GM18861 (cell line): ENCODE measurements at regions not wholly inside any gene's neighbourhood (a gene's known extent, or its start where the extent isn't known, plus 50 kb on each side); places are given as distances from the start of the nearest gene placed in this dataset.
"Not testable (repeated sequence)": the region's sequence is repeated elsewhere in the genome, so short reads cannot be mapped to it uniquely, and the experiment has no call there.

Source experiments
- ATAC-seq: cut with Tn5 transposase; IDR thresholded peaks from one replicate; pipeline ENCODE4 v1.9.1; 2021; ENCODE audit not compliant: unreplicated experiment

GRCh38 chr18:30713299-30713698 is 329.2 kb downstream of the DSC3 start:
- ATAC-seq = no peak

GRCh38 chr18:30712383-30712782 is 330.2 kb downstream of the DSC3 start:
- ATAC-seq = peak; percentile 53

- no peak for ATAC-seq
Measured at GRCh38 chr18:30709595-30709994, 332.9 kb downstream of the DSC3 start.

GRCh38 chr18:30705943-30706342 is 336.6 kb downstream of the DSC3 start:
- no peak for ATAC-seq

- ATAC-seq = no peak
Measured at GRCh38 chr18:30698571-30698970, 344.0 kb downstream of the DSC3 start.

GRCh38 chr18:30696201-30696600 is 346.3 kb downstream of the DSC3 start:
- ATAC-seq = no peak

GRCh38 chr18:30694773-30695172 is 347.8 kb downstream of the DSC3 start:
- ATAC-seq = no peak

- no peak for ATAC-seq
Measured at GRCh38 chr18:30689216-30689615, 353.3 kb downstream of the DSC3 start.

GRCh38 chr18:30687501-30687900 is 355.0 kb downstream of the DSC3 start:
- no peak for ATAC-seq

- no peak for ATAC-seq
Measured at GRCh38 chr18:30684825-30685481, 357.6 kb downstream of the DSC3 start.

GRCh38 chr18:30683836-30684235 is 358.7 kb downstream of the DSC3 start:
- ATAC-seq = no peak

GRCh38 chr18:30682672-30683071 is 359.9 kb downstream of the DSC3 start:
- no peak for ATAC-seq

- no peak for ATAC-seq
Measured at GRCh38 chr18:30679285-30679930, 363.1 kb downstream of the DSC3 start.

- ATAC-seq = not testable (repeated sequence)
Measured at GRCh38 chr18:30677813-30678212, 364.7 kb downstream of the DSC3 start.

- no peak for ATAC-seq
Measured at GRCh38 chr18:30676053-30676480, 366.5 kb downstream of the DSC3 start.

GRCh38 chr18:30675493-30675892 is 367.0 kb downstream of the DSC3 start:
- no peak for ATAC-seq

- ATAC-seq = no peak
Measured at GRCh38 chr18:30675072-30675471, 367.5 kb downstream of the DSC3 start.

GRCh38 chr18:30674596-30674995 is 367.9 kb downstream of the DSC3 start:
- no peak for ATAC-seq

GRCh38 chr18:30672439-30672838 is 370.1 kb downstream of the DSC3 start:
- ATAC-seq = not testable (repeated sequence)

GRCh38 chr18:30658306-30658705 is 384.2 kb downstream of the DSC3 start:
- no peak for ATAC-seq

- ATAC-seq = no peak
Measured at GRCh38 chr18:30652387-30652786, 390.2 kb downstream of the DSC3 start.

- no peak for ATAC-seq
Measured at GRCh38 chr18:30650499-30650898, 392.0 kb downstream of the DSC3 start.

- no peak for ATAC-seq
Measured at GRCh38 chr18:30644158-30644557, 398.4 kb downstream of the DSC3 start.
